Kidney epithelial cell (primary cell): ENCODE measurements at regions not wholly inside any gene's neighbourhood (a gene's known extent, or its start where the extent isn't known, plus 50 kb on each side); places are given as distances from the start of the nearest gene placed in this dataset.

ENCODE experiments used
- DNase-seq: peaks from one replicate; pipeline ENCODE4 v3.0.0-alpha.2; 2010; ENCODE audit warnings: low read depth
- H3K27me3 ChIP-seq: 2 replicates; pipeline ENCODE4 v1.6.0; 2011; ENCODE audit warnings: low read length; ENCODE audit not compliant: control insufficient read depth, insufficient read depth
- H3K36me3 ChIP-seq: 2 replicates; pipeline ENCODE4 v1.5.1; 2011; ENCODE audit warnings: low read length; ENCODE audit not compliant: control insufficient read depth, insufficient read depth
- H3K4me3 ChIP-seq: 2 replicates; pipeline ENCODE4 v1.5.1; 2011; ENCODE audit warnings: low read depth, mild to moderate bottlenecking, control low read depth, low read length
- TF ChIP-seq, protein P1 (sequence below): IDR thresholded peaks from 2 replicates; pipeline ENCODE4 v1.5.1; 2011; ENCODE audit warnings: mild to moderate bottlenecking, moderate library complexity, low read length, control low read depth, inconsistent platforms; ENCODE audit not compliant: insufficient read depth, poor library complexity, severe bottlenecking

DNA sequence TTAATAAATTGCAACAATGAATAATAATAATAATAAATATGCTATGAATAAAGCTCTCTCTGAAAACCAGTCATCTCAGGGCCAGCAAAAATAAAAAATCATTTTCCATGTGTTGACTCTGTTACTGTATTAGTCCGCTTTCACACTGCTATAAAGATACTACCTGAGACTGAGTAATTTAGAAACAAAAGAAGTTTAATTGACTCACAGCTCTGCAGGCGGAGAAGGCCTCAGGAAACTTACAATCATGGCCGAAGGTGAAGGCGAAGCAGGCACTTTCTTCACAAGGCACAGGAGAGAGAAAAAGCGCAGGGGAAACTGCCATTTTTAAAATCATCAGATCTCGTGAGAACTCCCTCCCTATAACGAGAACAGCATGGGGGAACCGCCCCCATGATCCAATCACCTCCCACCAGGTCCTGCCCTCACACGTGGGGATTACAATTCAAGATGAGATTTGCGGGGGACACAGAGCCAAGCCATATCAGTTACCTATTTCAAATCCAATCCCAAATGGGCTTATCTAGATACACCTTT, 224.1 kb downstream of the IGSF11 start:
- no peaks in the 10 kb centered on the region for H3K36me3 ChIP-seq
- H3K4me3 ChIP-seq = no peak overlapping the region
- H3K27me3 ChIP-seq = no peaks in the 10 kb centered on the region
- DNase-seq = no peak
- TF ChIP-seq, protein P1, sequence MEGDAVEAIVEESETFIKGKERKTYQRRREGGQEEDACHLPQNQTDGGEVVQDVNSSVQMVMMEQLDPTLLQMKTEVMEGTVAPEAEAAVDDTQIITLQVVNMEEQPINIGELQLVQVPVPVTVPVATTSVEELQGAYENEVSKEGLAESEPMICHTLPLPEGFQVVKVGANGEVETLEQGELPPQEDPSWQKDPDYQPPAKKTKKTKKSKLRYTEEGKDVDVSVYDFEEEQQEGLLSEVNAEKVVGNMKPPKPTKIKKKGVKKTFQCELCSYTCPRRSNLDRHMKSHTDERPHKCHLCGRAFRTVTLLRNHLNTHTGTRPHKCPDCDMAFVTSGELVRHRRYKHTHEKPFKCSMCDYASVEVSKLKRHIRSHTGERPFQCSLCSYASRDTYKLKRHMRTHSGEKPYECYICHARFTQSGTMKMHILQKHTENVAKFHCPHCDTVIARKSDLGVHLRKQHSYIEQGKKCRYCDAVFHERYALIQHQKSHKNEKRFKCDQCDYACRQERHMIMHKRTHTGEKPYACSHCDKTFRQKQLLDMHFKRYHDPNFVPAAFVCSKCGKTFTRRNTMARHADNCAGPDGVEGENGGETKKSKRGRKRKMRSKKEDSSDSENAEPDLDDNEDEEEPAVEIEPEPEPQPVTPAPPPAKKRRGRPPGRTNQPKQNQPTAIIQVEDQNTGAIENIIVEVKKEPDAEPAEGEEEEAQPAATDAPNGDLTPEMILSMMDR = no peak

DNA sequence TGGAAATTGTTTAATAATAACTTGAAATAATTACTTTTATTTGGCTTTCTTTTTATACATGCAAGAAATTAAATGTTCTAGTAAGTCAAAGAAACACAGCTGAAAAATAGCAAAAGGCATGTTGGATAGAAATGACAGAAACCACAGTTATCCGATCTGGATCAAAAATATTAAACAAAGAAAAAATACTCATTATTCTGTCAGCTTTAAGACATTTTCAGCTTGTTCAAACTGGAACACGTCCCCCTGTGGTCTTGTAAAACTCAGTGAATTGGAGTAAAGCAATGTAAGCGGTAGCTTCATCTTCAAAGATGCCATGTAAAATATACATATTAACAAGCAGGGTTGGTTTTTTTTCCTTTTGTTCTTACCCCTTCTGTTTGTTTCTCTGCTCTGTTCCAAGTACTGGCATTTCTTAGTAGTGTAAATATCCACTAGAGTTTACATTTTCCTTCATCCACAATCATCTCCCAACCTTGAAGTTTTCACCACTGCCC, 223.4 kb downstream of the IGSF11 start:
- DNase-seq = no peak
- TF ChIP-seq, protein P1 = no peak
- H3K36me3 ChIP-seq = no peaks in the 10 kb centered on the region
- H3K27me3 ChIP-seq = no peaks in the 10 kb centered on the region
- no peak overlapping the region for H3K4me3 ChIP-seq

DNA sequence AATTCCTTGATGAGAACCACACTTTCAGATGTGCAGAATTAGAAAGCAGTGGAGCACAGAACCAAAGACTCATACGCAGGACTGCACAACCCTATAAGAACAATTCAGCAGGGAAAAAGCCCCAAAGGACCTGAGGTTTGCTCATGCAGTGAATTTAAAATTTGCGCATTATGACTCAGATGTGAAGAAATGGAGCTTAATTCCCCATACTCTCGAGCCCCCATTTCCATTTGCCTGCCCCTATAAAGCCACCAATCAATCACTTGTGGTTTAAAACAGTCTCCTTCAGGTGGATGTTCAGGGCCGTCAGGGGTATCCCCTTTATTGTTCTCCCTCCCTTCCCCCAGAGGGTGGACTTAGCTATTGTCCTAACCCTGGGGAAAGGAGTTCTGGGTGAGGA, 221.2 kb downstream of the IGSF11 start:
- no peak for DNase-seq
- TF ChIP-seq, protein P1 = no peak
- Histone ChIP-seq H3K27me3 (no peaks in the 10 kb centered on the region), H3K36me3 (no peaks in the 10 kb centered on the region), H3K4me3 (no peak overlapping the region)

DNA sequence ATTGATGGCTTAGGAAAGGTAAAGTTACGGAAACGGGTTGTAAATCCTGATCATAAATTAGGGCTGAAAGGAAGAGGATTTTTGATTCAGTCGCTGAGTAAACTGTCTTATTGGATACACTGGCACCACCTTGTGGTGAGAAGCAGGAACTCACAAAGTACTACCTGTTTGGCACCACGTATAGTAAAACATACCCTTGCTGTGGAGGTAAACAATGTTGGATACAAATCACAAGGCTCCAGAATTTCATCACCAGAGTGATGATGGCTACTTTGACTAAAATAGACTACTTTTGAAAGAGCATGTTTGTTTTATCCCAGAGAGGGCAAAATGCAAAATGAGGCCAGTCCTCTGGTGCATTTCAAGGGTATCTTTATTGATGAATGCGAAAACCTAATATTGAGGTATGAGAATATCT, 216.9 kb downstream of the IGSF11 start:
- Histone ChIP-seq H3K27me3 (no peaks in the 10 kb centered on the region), H3K36me3 (no peaks in the 10 kb centered on the region), H3K4me3 (no peak overlapping the region)
- peak; percentile 25 for DNase-seq
- TF ChIP-seq, protein P1 = peak; percentile 81

DNA sequence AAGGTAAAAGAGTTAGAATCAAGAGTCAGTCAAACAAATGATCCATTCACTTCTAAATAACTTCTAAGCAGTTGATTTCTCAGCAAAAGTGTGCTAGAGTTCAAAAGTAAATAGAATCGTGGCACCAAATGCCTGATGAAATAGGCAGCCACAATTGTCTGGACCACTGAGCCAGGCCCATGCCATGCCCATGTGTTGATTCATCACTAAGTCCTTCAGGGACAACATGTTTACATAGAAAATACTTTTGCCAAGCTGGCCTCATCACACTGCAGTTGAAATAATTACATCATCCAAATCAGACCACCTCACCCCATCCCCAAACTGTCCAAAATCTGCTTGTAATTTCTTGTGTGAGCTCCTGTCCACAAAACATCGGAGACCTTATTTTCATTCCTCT, 216.3 kb downstream of the IGSF11 start:
- H3K36me3 ChIP-seq = no peaks in the 10 kb centered on the region
- H3K27me3 ChIP-seq = no peaks in the 10 kb centered on the region
- no peak overlapping the region for H3K4me3 ChIP-seq
- TF ChIP-seq, protein P1 = no peak
- DNase-seq = peak; percentile 14

DNA sequence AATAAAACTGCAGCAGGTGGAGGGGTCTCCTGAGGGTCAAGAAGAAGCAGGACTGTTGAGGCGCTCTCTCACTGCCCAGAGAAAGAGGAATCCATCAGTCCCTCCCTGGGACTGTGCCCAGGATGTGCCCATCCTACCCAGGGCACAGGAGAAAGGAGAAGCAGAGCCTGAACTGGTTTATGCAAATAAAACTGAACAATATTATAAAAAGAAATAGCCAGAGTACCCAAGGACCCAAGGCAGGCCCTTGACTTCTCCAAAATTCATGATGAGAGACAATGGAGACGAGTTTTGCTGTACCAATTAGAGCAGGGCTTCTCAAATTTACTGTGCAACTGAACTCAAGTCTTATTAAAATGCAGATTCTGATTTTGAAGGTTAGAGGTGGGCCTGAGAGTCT, 211.0 kb downstream of the IGSF11 start:
- Histone ChIP-seq H3K36me3 (no peaks in the 10 kb centered on the region), H3K27me3 (no peaks in the 10 kb centered on the region), H3K4me3 (no peak overlapping the region)
- TF ChIP-seq, protein P1 = no peak
- DNase-seq = no peak
